RPMI8226 (cell line): ENCODE measurements at regions not wholly inside any gene's neighbourhood (a gene's known extent, or its start where the extent isn't known, plus 50 kb on each side); places are given as distances from the start of the nearest gene placed in this dataset.

Experiments
- DNase-seq: peaks from one replicate; pipeline ENCODE4 v3.0.0-alpha.2; 2015

GRCh38 chr9:91025856-91026255, 224.2 kb downstream of the SYK start:
- DNase-seq, result no peak

GRCh38 chr9:91026266-91026665, 224.6 kb downstream of the SYK start:
- DNase-seq, result no peak

- no peak for DNase-seq
Measured at GRCh38 chr9:91027005-91027404, 225.4 kb downstream of the SYK start.

DNA sequence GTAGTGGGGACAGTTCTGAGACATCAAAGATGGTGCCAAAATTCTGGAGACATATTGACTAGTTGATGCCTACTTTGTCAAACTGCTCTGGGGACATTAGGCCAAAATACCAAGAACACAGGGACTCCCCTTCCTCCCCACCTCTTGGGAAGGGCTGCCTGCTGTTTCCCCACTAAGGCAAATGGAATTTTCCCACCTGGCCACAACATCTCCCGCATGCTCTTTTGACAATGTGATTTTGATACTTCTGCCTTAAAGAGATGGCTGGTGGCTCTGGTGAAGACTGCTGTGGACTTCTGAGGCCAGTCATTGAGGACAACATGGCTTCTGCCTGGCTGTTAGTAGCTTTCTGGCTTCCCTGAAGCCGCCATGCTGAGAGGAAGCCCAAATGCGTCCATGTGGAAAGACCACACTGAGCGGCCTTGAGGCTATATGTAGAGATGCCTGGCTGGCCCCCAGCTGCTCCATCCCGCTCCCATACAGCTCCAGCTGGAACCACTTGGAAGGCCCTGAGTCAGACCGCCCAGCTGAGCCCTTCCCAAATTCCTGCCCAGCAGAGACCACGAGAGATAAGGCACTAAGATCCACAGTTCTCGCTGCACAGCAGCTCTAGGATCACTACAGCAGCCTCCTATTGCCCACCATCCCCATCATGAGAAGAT, 226.7 kb downstream of the SYK start:
- no peak for DNase-seq

DNA sequence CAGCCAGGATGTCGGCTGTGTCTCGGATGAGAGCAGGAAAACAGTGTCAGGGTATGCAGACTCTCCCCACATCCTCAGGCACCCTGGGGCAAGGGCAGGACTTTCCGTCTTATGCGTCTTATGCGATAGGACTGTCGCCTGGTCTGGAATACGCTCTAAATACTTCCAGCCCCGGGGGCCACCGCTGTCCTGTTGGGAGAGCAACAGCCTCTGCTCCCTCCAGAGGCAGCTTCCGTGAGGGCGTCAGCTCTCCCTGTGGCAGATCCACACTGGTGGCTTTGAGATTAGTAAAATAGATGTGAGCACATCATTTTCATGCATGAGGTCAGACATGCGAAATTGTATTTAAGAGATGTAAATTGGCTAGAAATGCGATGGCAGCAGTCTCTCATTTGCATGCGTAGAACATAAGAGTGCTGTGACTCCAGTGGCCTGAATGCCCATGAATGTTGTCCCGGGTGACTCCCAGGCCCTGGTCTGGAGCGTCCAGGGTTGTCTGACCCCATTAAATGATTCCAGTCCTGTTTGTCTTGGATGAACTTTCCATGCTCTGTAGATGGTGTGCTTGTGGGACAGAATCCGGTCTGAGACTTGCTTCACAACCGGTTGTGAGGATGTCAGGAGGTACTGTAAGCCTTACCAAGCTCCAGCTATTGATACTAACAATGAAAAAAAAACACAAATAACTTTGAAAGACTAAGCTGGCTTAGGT, 228.2 kb downstream of the SYK start:
- no peak for DNase-seq

GRCh38 chr9:91032121-91032531, 230.5 kb downstream of the SYK start:
- DNase-seq, result no peak

DNA sequence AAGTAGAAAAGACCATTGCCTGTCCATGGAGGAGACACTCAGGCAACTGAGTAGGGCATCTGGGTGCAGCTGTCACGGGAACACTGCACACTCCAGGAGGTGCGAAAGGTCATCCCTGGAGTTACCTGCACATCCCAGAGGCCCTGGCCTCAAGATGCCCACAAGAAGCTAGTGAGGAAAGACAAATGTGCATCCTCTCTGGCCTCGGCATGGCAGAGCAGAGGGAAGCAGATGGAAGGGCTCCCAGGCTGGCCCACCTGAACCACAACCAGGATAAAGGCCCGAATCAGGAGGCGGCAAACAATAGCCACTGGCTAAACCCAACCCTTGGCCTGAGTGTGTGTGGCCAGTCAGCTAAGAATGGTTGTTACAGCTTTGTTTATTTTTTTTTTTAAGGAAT, 231.7 kb downstream of the SYK start:
- no peak for DNase-seq

GRCh38 chr9:91033797-91034196, 232.2 kb downstream of the SYK start:
- DNase-seq, result peak; percentile 54

- DNase-seq, result peak; percentile 56
Measured at GRCh38 chr9:91034521-91034920, 232.9 kb downstream of the SYK start.

GRCh38 chr9:91034976-91035824, 233.6 kb downstream of the SYK start:
- peak; percentile 76 for DNase-seq

DNA sequence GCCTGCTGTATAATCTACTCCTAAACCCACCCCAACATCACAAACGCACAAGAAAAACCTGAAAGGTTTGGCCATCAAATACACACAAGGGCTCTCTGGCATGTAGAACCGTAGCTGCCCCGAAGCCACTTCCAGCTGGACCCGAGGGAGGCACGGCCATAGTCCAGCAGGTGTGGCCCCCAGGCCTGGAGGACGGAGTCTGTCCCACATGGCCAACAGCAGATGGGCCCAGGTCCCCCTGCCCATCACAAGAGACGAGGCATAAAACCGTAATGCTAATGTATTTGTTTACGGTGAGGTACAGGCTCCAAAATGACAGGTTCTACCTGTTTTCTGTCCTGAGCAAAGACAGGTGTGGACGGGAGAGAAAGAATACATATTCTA, 234.2 kb downstream of the SYK start:
- no peak for DNase-seq

GRCh38 chr9:91036356-91036755, 234.7 kb downstream of the SYK start:
- DNase-seq, result no peak

- DNase-seq, result peak; percentile 4
Measured at GRCh38 chr9:91036826-91037510, 235.3 kb downstream of the SYK start.

DNA sequence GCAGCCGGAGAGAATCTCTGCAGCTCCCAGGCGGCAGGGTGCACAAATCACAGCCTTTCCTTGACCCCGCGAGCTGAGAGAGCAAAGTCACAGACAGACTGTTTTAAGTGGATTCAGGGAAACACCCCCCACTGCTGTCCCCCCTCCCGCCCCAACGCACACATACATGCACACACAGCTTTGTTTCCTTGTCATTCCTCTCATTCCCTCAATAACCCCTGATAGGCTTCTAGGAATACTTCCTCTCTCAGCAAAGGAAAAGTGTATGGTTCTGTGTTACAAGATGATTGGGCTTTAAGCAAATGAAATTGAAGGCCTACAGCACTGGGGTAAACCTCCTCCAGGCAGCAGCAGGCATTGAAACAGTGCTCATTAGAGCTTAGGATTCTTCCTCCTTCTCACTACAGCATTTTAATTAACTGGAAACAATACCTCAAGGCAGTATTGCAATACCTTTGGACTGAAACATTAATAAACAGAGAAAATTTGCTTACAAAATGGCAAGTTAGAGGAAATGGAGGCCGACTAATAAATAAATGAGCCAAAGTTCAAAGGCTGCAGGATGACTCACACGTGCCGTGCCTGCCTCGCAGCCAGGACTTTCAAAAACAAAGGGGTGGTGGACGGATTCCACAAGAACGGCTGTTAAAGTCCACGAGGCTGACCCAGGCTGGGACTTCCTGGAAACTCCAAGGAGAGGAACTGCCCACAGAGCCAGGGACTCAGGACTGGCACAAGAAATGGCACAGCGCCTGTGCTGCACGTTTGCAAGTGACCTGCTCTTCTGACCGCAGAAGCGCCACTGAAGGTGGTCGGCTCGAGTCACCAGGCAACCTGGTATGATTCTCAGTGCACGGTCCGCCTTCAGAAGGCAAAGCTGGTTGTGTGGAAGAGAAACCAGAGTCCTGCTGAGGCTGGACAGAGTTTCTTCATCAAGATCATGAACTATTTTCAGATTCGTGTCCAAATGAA, 236.2 kb downstream of the SYK start:
- no peak for DNase-seq

GRCh38 chr9:91038483-91039124, 237.0 kb downstream of the SYK start:
- DNase-seq, result no peak

- no peak for DNase-seq
Measured at GRCh38 chr9:91039125-91039834, 237.7 kb downstream of the SYK start.

GRCh38 chr9:91039835-91040140, 238.2 kb downstream of the SYK start:
- no peak for DNase-seq

DNA sequence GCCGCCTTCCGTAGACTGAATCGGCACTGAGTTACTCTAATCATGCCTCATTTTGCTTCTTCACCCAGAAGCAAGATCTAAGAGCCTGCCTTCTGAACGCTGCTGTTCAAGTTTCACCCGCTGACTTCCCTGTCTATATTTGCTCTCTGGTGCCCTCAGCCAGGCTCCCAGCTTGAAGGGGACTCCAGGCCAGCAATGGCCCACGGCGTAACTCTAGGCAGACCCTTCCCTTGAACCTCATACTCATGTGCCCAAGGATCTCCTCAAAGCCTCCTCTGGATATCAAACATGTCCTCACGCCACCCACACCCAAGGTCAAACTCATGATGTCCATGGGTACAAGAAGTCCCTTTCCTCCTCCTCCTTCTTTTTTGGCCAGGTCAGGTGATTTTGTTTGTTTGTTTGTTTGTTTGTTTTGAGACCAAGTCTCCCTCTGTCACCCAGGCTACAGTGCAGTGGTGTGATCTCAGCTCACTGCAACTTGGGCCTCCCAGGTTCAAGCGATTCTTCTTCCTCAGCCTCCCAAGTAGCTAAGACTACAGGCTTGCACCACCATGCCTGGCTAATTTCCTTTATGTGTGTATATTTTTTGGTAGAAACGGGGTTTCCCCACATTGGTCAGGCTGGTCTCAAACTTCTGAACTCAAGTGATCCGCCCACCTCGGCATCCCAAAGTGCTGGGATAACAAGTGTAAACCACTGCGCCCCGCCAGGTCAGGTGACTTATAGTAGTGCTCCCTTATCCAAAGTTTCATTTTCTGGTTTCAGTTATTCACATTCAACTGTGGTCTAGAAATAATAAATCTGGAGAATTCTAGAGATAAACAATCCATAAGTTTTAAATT, 239.0 kb downstream of the SYK start:
- no peak for DNase-seq

GRCh38 chr9:91042024-91042423, 240.4 kb downstream of the SYK start:
- DNase-seq, result no peak

GRCh38 chr9:91042541-91042940, 240.9 kb downstream of the SYK start:
- DNase-seq, result no peak
